Upper lobe of right lung (tissue), 1 donor: ENCODE measurements at regions not wholly inside any gene's neighbourhood (a gene's known extent, or its start where the extent isn't known, plus 50 kb on each side); places are given as distances from the start of the nearest gene placed in this dataset.
"Not testable (repeated sequence)": the region's sequence is repeated elsewhere in the genome, so short reads cannot be mapped to it uniquely, and the experiment has no call there.

ENCODE experiments used
- ATAC-seq: fragments of 200-7000 bp; cut with Tn5 transposase; one replicate; pipeline ENCODE4 v1.9.1; 2020; ENCODE audit warnings: mild to moderate bottlenecking, moderate library complexity
- DNase-seq: peaks from one replicate; pipeline ENCODE4 v3.0.0-alpha.2; 2020
- H3K27ac ChIP-seq: fragments of 200-600 bp; one replicate; pipeline ENCODE4 v1.8.0; 2022
- H3K27me3 ChIP-seq: fragments of 200-600 bp; one replicate; pipeline ENCODE4 v1.8.0; 2022; ENCODE audit warnings: mild to moderate bottlenecking
- H3K36me3 ChIP-seq: fragments of 200-600 bp; one replicate; pipeline ENCODE4 v1.8.0; 2022
- H3K4me1 ChIP-seq: fragments of 200-600 bp; one replicate; pipeline ENCODE4 v1.8.0; 2022
- H3K4me3 ChIP-seq: fragments of 200-600 bp; one replicate; pipeline ENCODE4 v1.8.0; 2022; ENCODE audit warnings: mild to moderate bottlenecking
- H3K9me3 ChIP-seq: fragments of 200-600 bp; one replicate; pipeline ENCODE4 v1.8.0; 2022
- CTCF ChIP-seq: fragments of 200-600 bp; IDR thresholded peaks from one replicate; pipeline ENCODE4 v1.8.0; 2022; ENCODE audit warnings: antibody characterized with exemption
- intact Hi-C: fragments of 100-400 bp; cut with DNase I; formaldehyde crosslinking; loops from one replicate; pipeline ENCODE4 v1.11.0; 2022
- donor health status: DM: no; HTN: yes; CAD: no; lungs with severe emphysema.

- peaks cover 11% of the 10 kb centered on the region for H3K4me1 ChIP-seq
- intact Hi-C loops = no loop called here
- no peak for TF ChIP-seq CTCF
- no peak overlapping the region for H3K27ac ChIP-seq
- no peak overlapping the region for H3K4me3 ChIP-seq
- no peaks in the 10 kb centered on the region for H3K27me3 ChIP-seq
- H3K9me3 ChIP-seq = no peaks in the 10 kb centered on the region
- ATAC-seq = peak; percentile 54
- DNase-seq = no peak
- H3K36me3 ChIP-seq = no peaks in the 10 kb centered on the region
These were observed 254.7 kb upstream of the CDH11 start for GRCh38 chr16:65376601-65377000.

GRCh38 chr16:65375651-65376050 lies 253.8 kb upstream of the CDH11 start:
- peaks cover 11% of the 10 kb centered on the region for H3K4me1 ChIP-seq
- no peak overlapping the region for H3K4me3 ChIP-seq
- no peak overlapping the region for H3K27ac ChIP-seq
- intact Hi-C loops = no loop called here
- no peaks in the 10 kb centered on the region for H3K27me3 ChIP-seq
- no peaks in the 10 kb centered on the region for H3K9me3 ChIP-seq
- DNase-seq = no peak
- ATAC-seq = no peak
- no peaks in the 10 kb centered on the region for H3K36me3 ChIP-seq
- TF ChIP-seq CTCF = no peak

GRCh38 chr16:65373097-65373496 lies 251.2 kb upstream of the CDH11 start:
- Histone ChIP-seq H3K9me3 (no peaks in the 10 kb centered on the region), H3K36me3 (no peaks in the 10 kb centered on the region), H3K27ac (no peak overlapping the region), H3K4me3 (no peak overlapping the region), H3K4me1 (peaks cover 11% of the 10 kb centered on the region), H3K27me3 (no peaks in the 10 kb centered on the region)
- ATAC-seq (peak; percentile 68), DNase-seq (no peak)
- no peak for TF ChIP-seq CTCF
- intact Hi-C loops = no loop called here

- Histone ChIP-seq H3K4me1 (peaks cover 11% of the 10 kb centered on the region), H3K27ac (no peak overlapping the region), H3K4me3 (no peak overlapping the region), H3K27me3 (no peaks in the 10 kb centered on the region), H3K36me3 (no peaks in the 10 kb centered on the region), H3K9me3 (no peaks in the 10 kb centered on the region)
- intact Hi-C loops = no loop called here
- no peak for TF ChIP-seq CTCF
- DNase-seq (no peak), ATAC-seq (no peak)
These were observed 250.3 kb upstream of the CDH11 start for GRCh38 chr16:65372171-65372570.

GRCh38 chr16:65365732-65366715 lies 244.2 kb upstream of the CDH11 start:
- no peak for ATAC-seq
- H3K4me3 ChIP-seq = no peak overlapping the region

GRCh38 chr16:65356721-65357120 lies 234.9 kb upstream of the CDH11 start:
- H3K36me3 ChIP-seq, intact Hi-C loops, DNase-seq, H3K9me3 ChIP-seq, H3K27ac ChIP-seq, H3K4me3 ChIP-seq, H3K27me3 ChIP-seq, H3K4me1 ChIP-seq, ATAC-seq: not testable (repeated sequence)

More at GRCh38 chr16:65365732-65366715, 244.2 kb upstream of the CDH11 start:
- Histone ChIP-seq H3K36me3 (no peaks in the 10 kb centered on the region), H3K9me3 (no peaks in the 10 kb centered on the region), H3K27me3 (no peaks in the 10 kb centered on the region), H3K4me1 (no peaks in the 10 kb centered on the region), H3K27ac (no peak overlapping the region)
- DNase-seq = no peak
- intact Hi-C loops = no loop called here
- no peak for TF ChIP-seq CTCF
